ENCODE measurements at regions not wholly inside any gene's neighbourhood (a gene's known extent, or its start where the extent isn't known, plus 50 kb on each side); places are given as distances from the start of the nearest gene placed in this dataset.

GRCh38 chr7:136061433-136061832, 84.3 kb upstream of the MTPN start:
- TF ChIP-seq, protein P1, sequence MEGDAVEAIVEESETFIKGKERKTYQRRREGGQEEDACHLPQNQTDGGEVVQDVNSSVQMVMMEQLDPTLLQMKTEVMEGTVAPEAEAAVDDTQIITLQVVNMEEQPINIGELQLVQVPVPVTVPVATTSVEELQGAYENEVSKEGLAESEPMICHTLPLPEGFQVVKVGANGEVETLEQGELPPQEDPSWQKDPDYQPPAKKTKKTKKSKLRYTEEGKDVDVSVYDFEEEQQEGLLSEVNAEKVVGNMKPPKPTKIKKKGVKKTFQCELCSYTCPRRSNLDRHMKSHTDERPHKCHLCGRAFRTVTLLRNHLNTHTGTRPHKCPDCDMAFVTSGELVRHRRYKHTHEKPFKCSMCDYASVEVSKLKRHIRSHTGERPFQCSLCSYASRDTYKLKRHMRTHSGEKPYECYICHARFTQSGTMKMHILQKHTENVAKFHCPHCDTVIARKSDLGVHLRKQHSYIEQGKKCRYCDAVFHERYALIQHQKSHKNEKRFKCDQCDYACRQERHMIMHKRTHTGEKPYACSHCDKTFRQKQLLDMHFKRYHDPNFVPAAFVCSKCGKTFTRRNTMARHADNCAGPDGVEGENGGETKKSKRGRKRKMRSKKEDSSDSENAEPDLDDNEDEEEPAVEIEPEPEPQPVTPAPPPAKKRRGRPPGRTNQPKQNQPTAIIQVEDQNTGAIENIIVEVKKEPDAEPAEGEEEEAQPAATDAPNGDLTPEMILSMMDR (IDR thresholded peaks at IDR 0.05; ENCODE audit: low read depth, low read length, missing input control): no peak
- TF ChIP-seq EGR1 (IDR thresholded peaks at IDR 0.05; ENCODE audit: low read depth in 2 of 2): no peak
- TF ChIP-seq, protein P2, sequence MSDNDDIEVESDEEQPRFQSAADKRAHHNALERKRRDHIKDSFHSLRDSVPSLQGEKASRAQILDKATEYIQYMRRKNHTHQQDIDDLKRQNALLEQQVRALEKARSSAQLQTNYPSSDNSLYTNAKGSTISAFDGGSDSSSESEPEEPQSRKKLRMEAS (IDR thresholded peaks at IDR 0.05): no peak
- TF ChIP-seq REST (IDR thresholded peaks at IDR 0.05): no peak
- no peak for TF ChIP-seq RAD21 (IDR thresholded peaks at IDR 0.05)
- no peak for TF ChIP-seq GABPA (IDR thresholded peaks at IDR 0.05 in 1 of 2, conservative IDR thresholded peaks at IDR 0.05 in 1 of 2)
- TF ChIP-seq, protein P3, sequence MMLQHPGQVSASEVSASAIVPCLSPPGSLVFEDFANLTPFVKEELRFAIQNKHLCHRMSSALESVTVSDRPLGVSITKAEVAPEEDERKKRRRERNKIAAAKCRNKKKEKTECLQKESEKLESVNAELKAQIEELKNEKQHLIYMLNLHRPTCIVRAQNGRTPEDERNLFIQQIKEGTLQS (IDR thresholded peaks at IDR 0.05): no peak
- TF ChIP-seq HNF4A (conservative IDR thresholded peaks at IDR 0.05): no peak
- no peak for TF ChIP-seq JUND (IDR thresholded peaks at IDR 0.05)
- no peak for TF ChIP-seq ZBTB33 (IDR thresholded peaks at IDR 0.05)
- no peak for TF ChIP-seq YY1 (IDR thresholded peaks at IDR 0.05)
- TF ChIP-seq FOXA1 (IDR thresholded peaks at IDR 0.05): no peak
- no peak for TF ChIP-seq SP1 (IDR thresholded peaks at IDR 0.05)

Measured in liver (tissue), 3 donors.